PC-9 (cell line): ENCODE measurements at regions not wholly inside any gene's neighbourhood (a gene's known extent, or its start where the extent isn't known, plus 50 kb on each side); places are given as distances from the start of the nearest gene placed in this dataset.

Experiments
- EZH2 ChIP-seq: fragments of 200-600 bp; sonication (generic); IDR thresholded peaks from 2 replicates; pipeline ENCODE4 v1.8.0; 2017; ENCODE audit warnings: antibody characterized with exemption, low read depth
- TF ChIP-seq, protein P1 (sequence below): fragments of 200-600 bp; sonication (generic); conservative IDR thresholded peaks from 2 replicates; pipeline ENCODE4 v1.6.1; 2017; ENCODE audit warnings: mixed run types, antibody characterized with exemption, mild to moderate bottlenecking, moderate library complexity

DNA sequence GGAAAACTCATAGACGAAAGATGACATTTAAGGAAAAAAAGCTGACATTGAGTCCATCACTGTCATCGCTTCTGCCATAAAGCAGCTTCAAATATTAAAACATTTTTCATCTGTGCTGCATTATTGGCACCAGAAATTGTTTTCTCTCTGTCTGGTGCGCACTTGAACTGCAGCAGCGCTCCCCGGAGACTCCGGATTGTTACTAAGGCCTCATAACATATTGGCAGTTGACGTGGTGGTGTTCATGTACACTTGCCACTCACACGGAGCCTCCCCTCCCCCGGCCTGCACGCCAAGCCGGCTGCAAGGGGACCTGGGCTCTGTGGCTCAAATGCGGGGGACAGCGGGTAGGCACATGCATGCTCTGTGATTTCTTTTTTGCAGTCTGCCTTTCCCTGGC lies 203.2 kb downstream of the TSHZ3 start:
- TF ChIP-seq, protein P1, sequence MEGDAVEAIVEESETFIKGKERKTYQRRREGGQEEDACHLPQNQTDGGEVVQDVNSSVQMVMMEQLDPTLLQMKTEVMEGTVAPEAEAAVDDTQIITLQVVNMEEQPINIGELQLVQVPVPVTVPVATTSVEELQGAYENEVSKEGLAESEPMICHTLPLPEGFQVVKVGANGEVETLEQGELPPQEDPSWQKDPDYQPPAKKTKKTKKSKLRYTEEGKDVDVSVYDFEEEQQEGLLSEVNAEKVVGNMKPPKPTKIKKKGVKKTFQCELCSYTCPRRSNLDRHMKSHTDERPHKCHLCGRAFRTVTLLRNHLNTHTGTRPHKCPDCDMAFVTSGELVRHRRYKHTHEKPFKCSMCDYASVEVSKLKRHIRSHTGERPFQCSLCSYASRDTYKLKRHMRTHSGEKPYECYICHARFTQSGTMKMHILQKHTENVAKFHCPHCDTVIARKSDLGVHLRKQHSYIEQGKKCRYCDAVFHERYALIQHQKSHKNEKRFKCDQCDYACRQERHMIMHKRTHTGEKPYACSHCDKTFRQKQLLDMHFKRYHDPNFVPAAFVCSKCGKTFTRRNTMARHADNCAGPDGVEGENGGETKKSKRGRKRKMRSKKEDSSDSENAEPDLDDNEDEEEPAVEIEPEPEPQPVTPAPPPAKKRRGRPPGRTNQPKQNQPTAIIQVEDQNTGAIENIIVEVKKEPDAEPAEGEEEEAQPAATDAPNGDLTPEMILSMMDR = no peak
- no peak for TF ChIP-seq EZH2
